Transverse colon (tissue), 4 donors: ENCODE measurements at regions not wholly inside any gene's neighbourhood (a gene's known extent, or its start where the extent isn't known, plus 50 kb on each side); places are given as distances from the start of the nearest gene placed in this dataset.
"Not testable (repeated sequence)": the region's sequence is repeated elsewhere in the genome, so short reads cannot be mapped to it uniquely, and the experiment has no call there.

ENCODE experiments used
- DNase-seq: peaks from one replicate; pipeline ENCODE4 v3.0.0-alpha.2; 2019
- H3K27ac ChIP-seq, 4 donors: fragments of 200-600 bp; sonication (generic); 2 replicates each; pipeline ENCODE4 v1.5.1; 2016 to 2018; ENCODE audit warnings: inconsistent platforms in 4 of 4
- H3K27me3 ChIP-seq: fragments of 200-600 bp; sonication (generic); 2 replicates; pipeline ENCODE4 v1.5.1; 2017; ENCODE audit warnings: inconsistent platforms
- H3K36me3 ChIP-seq, 4 donors: fragments of 200-600 bp; sonication (generic); 2 replicates each; pipeline ENCODE4 v1.5.1; 2017 to 2019; ENCODE audit warnings: inconsistent platforms in 4 of 4
- H3K4me1 ChIP-seq, 4 donors: fragments of 200-600 bp; sonication (generic); 2 replicates each; pipeline ENCODE4 v1.5.1; 2017 to 2020; ENCODE audit warnings: inconsistent platforms in 4 of 4
- H3K4me3 ChIP-seq, 4 donors: fragments of 200-600 bp; sonication (generic); 1 replicate in 1 of 4; 2 replicates in 3 of 4; pipeline versions ENCODE4 v1.5.1 to v1.6.1; 2017 to 2019; ENCODE audit warnings: inconsistent platforms in 4 of 4
- H3K9me3 ChIP-seq, 2 donors: fragments of 200-600 bp; sonication (generic); 2 replicates each; pipeline ENCODE4 v1.5.1; 2017 to 2019; ENCODE audit warnings: inconsistent platforms in 2 of 2
- CTCF ChIP-seq, 5 experiments: fragments of 200-600 bp in 3 of 5; fragments of 450-650 bp in 2 of 5; sonication (generic) in 3 of 5; IDR thresholded peaks; 1 replicate in 2 of 5; 2 replicates in 3 of 5; pipeline ENCODE4 v1.5.1; 2016 to 2017; ENCODE audit warnings: antibody characterized with exemption in 5 of 5, inconsistent platforms in 3 of 5, mild to moderate bottlenecking in 2 of 5, moderate library complexity in 1 of 5
- EP300 ChIP-seq: sonication (generic); formaldehyde crosslinking; IDR thresholded peaks from one replicate; pipeline ENCODE4 v1.6.1; 2017; ENCODE audit warnings: antibody characterized with exemption, low read depth
- POLR2A ChIP-seq: fragments of 450-650 bp; IDR thresholded peaks from one replicate; pipeline ENCODE4 v1.6.1; 2016; ENCODE audit warnings: antibody characterized with exemption, mild to moderate bottlenecking, moderate library complexity
- POLR2AphosphoS5 ChIP-seq, 3 donors: sonication (generic); formaldehyde crosslinking; IDR thresholded peaks; one replicate each; pipeline ENCODE4 v1.6.1; 2016; ENCODE audit warnings: antibody characterized with exemption in 3 of 3
- WGBS, 2 donors: methylation state at CpG; one replicate each; pipeline ENCODE4 v1.1.5; 2018; ENCODE audit warnings: low coverage in 1 of 2; 5-methylcytosine and 5-hydroxymethylcytosine counted together
- in situ Hi-C, 4 donors: fragments of 200-750 bp; cut with MboI; loops; one replicate each; pipeline versions ENCODE4 v1.15.0 to v1.15.1; 2017; ENCODE audit warnings: low sequenced_read_pairs in 3 of 4, low pct_ligation_motif_present in 1 of 4, low pct_unique_long_range_greater_than_20kb in 1 of 4
- intact Hi-C: fragments of 100-400 bp; cut with DNase I; formaldehyde crosslinking; loops from one replicate; pipeline ENCODE4 v1.15.1; 2023; ENCODE audit warnings: low total_unique reads

DNA sequence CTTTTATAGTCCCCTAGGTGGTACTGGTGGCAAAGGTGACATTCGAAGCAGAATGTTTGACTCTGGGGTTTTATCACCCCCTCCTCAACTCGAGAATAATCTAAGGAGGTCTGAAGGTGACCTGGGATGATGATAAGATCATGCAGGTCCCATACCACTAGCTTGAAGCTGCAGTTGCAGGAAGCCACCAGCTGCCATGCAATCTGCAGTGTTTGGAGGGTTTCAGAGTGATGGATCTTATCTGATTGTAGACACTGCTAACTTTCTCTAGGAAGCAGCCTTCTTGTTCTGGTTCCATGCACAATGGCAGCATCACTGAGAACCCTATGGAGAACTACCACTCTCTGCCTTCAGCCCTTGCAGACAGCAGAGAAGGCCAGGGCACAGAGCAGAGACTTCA lies 59.4 kb upstream of the LRPPRC start:
- WGBS, 2 donors = 25 to 46% methylated on average over 2 of the region's 2 CpGs
- H3K4me1 ChIP-seq = no peaks in the 10 kb centered on the region
- no peaks in the 10 kb centered on the region for H3K36me3 ChIP-seq
- H3K4me3 ChIP-seq = no peak overlapping the region
- in situ Hi-C loops (no loop called here), intact Hi-C loops (no loop called here)
- H3K27ac ChIP-seq = no peak overlapping the region
- no peaks in the 10 kb centered on the region for H3K9me3 ChIP-seq
- no peaks in the 10 kb centered on the region for H3K27me3 ChIP-seq
- TF ChIP-seq POLR2A = no peak
- no peak for TF ChIP-seq POLR2AphosphoS5 (IDR thresholded peaks at IDR 0.05)
- TF ChIP-seq CTCF (IDR thresholded peaks at IDR 0.05) = no peak
- TF ChIP-seq EP300 = no peak
- DNase-seq = no peak

- no peak for TF ChIP-seq EP300
- TF ChIP-seq CTCF (IDR thresholded peaks at IDR 0.05) = no peak
- no peak for TF ChIP-seq POLR2A
- no peak for TF ChIP-seq POLR2AphosphoS5 (IDR thresholded peaks at IDR 0.05)
- no peaks in the 10 kb centered on the region for H3K4me1 ChIP-seq
- H3K9me3 ChIP-seq = no peaks in the 10 kb centered on the region
- intact Hi-C loops (no loop called here), in situ Hi-C loops (no loop called here)
- no peak overlapping the region for H3K4me3 ChIP-seq
- H3K27me3 ChIP-seq = no peaks in the 10 kb centered on the region
- DNase-seq = no peak
- no peaks in the 10 kb centered on the region for H3K36me3 ChIP-seq
- 76% methylated on average over 4 to 7 of the region's 7 CpGs for WGBS, 2 donors
- no peak overlapping the region for H3K27ac ChIP-seq
These were observed 59.9 kb upstream of the LRPPRC start for GRCh38 chr2:44055664-44056063.

GRCh38 chr2:44056947-44057346 lies 61.2 kb upstream of the LRPPRC start:
- Histone ChIP-seq H3K4me3 (no peak overlapping the region), H3K4me1 (no peaks in the 10 kb centered on the region), H3K27ac (no peak overlapping the region), H3K36me3 (no peaks in the 10 kb centered on the region), H3K27me3 (no peaks in the 10 kb centered on the region), H3K9me3 (no peaks in the 10 kb centered on the region)
- no peak for DNase-seq
- in situ Hi-C loops = no loop called here
- TF ChIP-seq EP300 (no peak), CTCF (IDR thresholded peaks at IDR 0.05) (no peak), POLR2A (no peak), POLR2AphosphoS5 (IDR thresholded peaks at IDR 0.05) (no peak)
- intact Hi-C loops = no loop called here
- 88% methylated on average over 2 of the region's 2 CpGs; no CpG with 5 or more reads in 1 of the 2 donors for WGBS, 2 donors

DNA sequence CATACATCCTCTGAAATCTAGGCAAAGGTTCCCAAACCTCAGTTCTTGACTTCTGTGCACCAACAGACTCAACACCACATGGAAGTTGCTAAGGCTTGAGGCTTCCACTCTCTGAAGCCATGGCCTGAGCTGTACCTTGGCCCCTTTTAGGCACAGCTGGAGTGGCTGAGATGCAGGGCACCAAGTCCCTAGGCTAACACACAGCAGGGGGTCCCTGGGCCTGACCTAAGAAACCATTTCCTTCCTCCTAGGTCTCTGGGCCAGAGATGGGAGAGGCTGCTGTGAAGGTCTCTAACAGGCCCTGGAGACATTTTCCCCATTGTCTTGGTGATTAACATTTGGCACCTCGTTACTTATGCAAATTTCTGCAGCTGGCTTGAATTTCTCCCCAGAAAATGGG lies 64.5 kb upstream of the LRPPRC start:
- H3K36me3 ChIP-seq, H3K9me3 ChIP-seq, H3K4me1 ChIP-seq, H3K27ac ChIP-seq, H3K27me3 ChIP-seq, intact Hi-C loops, DNase-seq, in situ Hi-C loops, H3K4me3 ChIP-seq: not testable (repeated sequence)
- 65 to 71% methylated on average over 1 of the region's 1 CpG for WGBS, 2 donors

DNA sequence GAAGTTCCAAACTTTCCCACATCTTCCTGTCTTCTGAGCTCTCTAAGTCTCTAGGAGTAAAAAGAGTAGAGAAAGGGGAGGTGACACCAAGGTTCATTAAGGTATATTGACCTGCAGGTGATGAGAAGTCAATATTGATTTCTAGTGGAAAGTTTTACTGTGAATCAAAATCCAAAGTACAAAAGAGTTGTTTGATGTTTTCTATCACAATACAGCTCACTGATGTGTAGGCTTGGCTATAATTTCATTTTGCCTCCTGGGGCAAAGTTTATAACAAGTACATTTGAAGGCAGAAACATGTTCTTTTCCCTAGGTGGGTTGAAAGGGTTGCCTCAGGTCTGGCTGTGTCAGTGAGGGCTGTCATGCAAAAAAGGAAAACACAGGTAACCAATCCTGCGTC lies 65.2 kb upstream of the LRPPRC start:
- Histone ChIP-seq H3K4me3 (no peak overlapping the region), H3K4me1 (peaks cover 0 to 7% (median 0%) of the 10 kb centered on the region in 4 donors), H3K9me3 (no peaks in the 10 kb centered on the region), H3K27ac (no peak overlapping the region), H3K27me3 (no peaks in the 10 kb centered on the region), H3K36me3 (no peaks in the 10 kb centered on the region)
- no peak for DNase-seq
- intact Hi-C loops (no loop called here), in situ Hi-C loops (no loop called here)
- TF ChIP-seq POLR2AphosphoS5 (IDR thresholded peaks at IDR 0.05) = no peak
- no peak for TF ChIP-seq EP300
- TF ChIP-seq POLR2A = no peak
- TF ChIP-seq CTCF (IDR thresholded peaks at IDR 0.05) = no peak
- 97 to 100% methylated on average over 1 of the region's 1 CpG for WGBS, 2 donors
